Urinary bladder (tissue), 3 donors: ENCODE measurements at regions not wholly inside any gene's neighbourhood (a gene's known extent, or its start where the extent isn't known, plus 50 kb on each side); places are given as distances from the start of the nearest gene placed in this dataset.

ENCODE experiments used
- DNase-seq: peaks from one replicate; pipeline ENCODE4 v3.0.0-alpha.2; 2015; ENCODE audit errors: extremely low spot score
- H3K27ac ChIP-seq: one replicate; pipeline ENCODE4 v1.5.1; 2013; ENCODE audit warnings: low read depth, mild to moderate bottlenecking, moderate library complexity
- H3K36me3 ChIP-seq: one replicate; pipeline ENCODE4 v1.6.1; 2013; ENCODE audit warnings: mild to moderate bottlenecking, moderate library complexity; ENCODE audit not compliant: insufficient read depth
- H3K4me1 ChIP-seq: one replicate; pipeline ENCODE4 v1.6.1; 2013; ENCODE audit warnings: mild to moderate bottlenecking, moderate library complexity; ENCODE audit not compliant: insufficient read depth
- H3K4me3 ChIP-seq: one replicate; pipeline ENCODE4 v1.5.1; 2013; ENCODE audit warnings: low read depth, low read length
- WGBS: extraction: QIAGEN DNeasy Blood & Tissue Kit; methylation state at CpG from one replicate; pipeline ENCODE4 v1.1.7; 2013; 5-methylcytosine and 5-hydroxymethylcytosine counted together
- donor health status: healthy with polysubstance abuse.
- donor health status: healthy.

DNA sequence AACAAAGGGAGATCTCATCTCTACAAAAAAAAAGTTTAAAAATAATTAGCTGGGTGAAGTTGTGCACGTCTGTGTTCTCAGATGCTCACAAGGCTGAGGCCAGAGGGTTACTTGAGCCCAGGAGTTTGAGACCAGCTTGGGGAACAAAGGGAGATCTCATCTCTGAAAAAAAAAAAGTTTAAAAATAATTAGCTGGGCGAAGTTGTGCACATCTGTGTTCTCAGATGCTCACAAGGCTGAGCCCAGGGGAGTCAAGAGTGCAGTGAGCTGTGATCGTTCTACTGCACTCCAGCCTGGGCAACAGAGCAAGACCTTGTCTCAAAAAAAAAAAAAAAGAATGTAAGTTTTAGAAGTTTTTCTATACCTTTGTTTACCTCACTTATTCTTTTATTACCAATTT lies 127.3 kb downstream of the FGF9 start:
- Histone ChIP-seq H3K4me3 (no peak overlapping the region), H3K4me1 (no peaks in the 10 kb centered on the region), H3K27ac (no peak overlapping the region), H3K36me3 (no peaks in the 10 kb centered on the region)
- no peak for DNase-seq
- 90% methylated on average over 3 of the region's 3 CpGs for WGBS

DNA sequence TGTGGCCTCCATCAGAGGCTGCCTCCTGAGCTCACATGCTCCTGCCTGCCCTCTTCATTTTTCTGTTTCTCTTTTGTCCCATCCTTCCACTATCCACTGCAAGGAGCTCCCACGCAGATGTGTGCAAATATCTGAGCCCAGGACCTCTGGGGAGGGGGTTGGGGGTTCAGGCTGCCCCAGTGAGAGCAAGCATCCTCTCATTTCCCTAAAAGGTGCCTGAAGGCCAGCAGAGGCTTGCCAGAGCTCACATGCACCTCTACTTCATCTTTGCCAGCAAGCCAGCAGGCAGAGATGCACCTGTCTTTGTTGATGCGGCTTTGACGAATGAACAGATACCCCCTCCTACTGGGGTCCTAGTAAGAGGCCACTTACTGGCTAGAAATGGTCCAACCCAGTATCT lies 128.8 kb downstream of the FGF9 start:
- WGBS = 96% methylated on average over 3 of the region's 3 CpGs

DNA sequence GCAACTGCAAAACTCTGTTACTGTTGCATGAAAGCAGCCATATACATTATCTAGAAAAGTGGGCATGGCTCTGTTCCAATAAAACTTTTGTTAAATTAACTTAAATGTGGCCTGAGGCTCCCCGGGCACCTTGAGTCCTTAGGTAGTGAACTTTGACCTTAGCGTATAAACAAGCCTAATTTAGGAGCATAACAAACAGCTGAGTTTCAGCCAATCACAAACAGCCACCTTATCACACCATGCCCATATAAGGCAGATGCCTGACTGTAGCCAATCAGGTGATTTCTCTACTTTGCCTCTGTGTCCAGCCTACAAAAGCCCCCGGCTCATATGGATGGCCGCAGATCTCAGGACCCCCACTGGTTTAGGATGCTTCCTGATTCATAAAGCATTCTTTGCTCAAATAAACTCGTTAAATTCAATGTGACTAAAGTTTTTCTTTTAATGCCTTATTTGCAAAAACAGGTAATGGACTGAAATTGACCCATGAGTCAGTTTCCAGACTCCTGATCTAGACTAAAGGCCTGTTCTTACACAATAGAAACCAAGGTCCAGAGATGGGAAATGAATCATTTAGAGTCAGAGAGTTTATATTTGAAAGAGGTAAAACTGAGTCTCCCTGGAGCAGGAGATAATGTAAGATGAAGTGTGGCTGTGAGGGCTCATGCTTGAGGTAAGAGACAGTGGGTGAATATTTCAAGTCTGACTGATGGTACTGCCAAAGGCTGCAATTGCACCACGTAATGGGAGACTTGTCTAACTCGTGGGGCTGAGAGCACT lies 130.2 kb downstream of the FGF9 start:
- no peak for DNase-seq
- H3K4me1 ChIP-seq = no peaks in the 10 kb centered on the region
- no peak overlapping the region for H3K4me3 ChIP-seq
- no peaks in the 10 kb centered on the region for H3K36me3 ChIP-seq
- no peak overlapping the region for H3K27ac ChIP-seq
- 82% methylated on average over 7 of the region's 7 CpGs for WGBS

More for the DNA sequence above, 128.8 kb downstream of the FGF9 start:
- no peak for DNase-seq
- H3K36me3 ChIP-seq = no peaks in the 10 kb centered on the region
- no peak overlapping the region for H3K27ac ChIP-seq
- no peak overlapping the region for H3K4me3 ChIP-seq
- no peaks in the 10 kb centered on the region for H3K4me1 ChIP-seq

DNA sequence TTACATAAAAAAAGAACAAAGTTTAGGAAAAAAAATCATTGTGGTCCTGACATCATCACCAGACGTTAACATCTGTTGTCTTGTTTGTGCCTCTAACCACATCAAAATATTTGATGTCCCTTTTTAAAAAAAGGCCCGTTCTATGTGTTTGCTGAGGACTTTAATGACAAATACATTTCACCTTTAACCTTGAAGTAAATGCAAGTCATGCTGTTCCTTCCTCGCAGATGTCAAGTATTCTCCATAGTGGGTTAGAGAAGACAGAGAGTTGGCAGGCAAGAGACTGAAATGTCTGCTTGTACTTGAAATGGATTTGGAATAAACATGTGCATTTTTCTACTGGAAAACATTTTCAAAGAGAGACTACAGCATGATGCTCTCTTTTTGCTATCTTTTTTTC lies 134.9 kb downstream of the FGF9 start:
- Histone ChIP-seq H3K4me1 (no peaks in the 10 kb centered on the region), H3K36me3 (peaks cover 1% of the 10 kb centered on the region), H3K4me3 (no peak overlapping the region), H3K27ac (no peak overlapping the region)
- DNase-seq = no peak
- 53% methylated on average over 3 of the region's 3 CpGs for WGBS

DNA sequence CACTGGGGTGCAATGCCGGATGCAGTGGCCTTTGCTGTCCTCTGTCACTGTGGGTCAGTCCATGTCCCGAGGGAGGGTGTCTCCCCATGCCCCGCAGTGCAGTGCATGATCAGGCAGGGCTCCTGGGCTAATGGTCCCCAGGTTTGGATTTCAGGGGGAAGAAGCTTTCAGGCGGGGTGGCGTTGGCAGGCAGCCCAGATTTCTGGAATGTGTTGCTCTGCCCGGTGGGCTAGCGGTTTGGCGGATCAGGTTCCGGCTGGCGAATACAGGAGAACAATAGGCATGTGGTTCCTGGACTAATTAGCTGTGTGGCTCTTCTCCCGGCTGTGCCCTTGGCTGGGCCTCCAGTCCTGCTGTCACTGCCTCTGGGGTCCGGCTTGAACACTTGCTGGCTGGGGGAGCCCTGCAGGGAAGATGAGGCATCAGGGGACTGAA lies 141.3 kb downstream of the FGF9 start:
- H3K4me3 ChIP-seq = no peak overlapping the region
- peaks cover 1% of the 10 kb centered on the region for H3K36me3 ChIP-seq
- no peaks in the 10 kb centered on the region for H3K4me1 ChIP-seq
- no peak for DNase-seq
- H3K27ac ChIP-seq = no peak overlapping the region
- 76% methylated on average over 12 of the region's 12 CpGs for WGBS

DNA sequence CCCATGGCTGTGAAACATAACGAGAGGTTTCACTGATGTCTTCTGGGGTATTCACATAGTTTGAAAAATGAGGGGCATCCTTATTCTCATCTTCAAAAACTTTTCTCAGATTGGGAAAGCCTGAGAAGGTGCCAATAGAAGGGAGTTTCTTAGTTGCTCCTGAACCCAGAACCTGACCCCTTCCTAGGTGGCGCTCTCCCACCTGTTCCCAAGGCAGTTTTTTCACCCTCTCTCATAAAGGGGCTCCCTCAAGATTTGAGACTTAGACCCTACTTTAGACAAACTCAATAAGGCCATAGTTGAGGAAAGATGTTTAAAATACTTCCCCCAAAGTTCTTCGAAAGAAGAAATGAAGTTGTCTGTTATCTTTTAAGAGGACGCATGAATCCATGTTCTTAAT lies 142.2 kb downstream of the FGF9 start:
- WGBS = 94% methylated on average over 4 of the region's 4 CpGs
- DNase-seq = no peak
- Histone ChIP-seq H3K4me3 (no peak overlapping the region), H3K27ac (no peak overlapping the region), H3K4me1 (no peaks in the 10 kb centered on the region), H3K36me3 (no peaks in the 10 kb centered on the region)

DNA sequence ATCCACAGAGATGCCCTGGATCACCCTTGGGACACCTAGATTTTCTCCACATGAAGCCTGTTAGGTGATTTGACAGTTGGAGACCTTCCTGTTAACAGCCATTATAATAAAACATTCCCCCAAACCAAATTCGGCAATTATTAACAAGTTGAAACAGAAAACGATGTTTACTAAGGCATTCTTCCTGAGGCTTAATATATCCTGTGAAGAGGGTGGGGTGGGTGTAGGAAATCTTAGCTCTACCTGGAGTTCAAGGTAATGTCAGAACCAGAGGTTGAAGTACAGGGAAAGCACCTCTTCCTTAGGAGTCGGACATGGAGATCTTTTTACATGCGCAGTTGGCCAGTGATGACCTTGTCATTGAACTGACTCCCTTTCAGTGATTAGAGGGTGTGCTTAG lies 143.0 kb downstream of the FGF9 start:
- Histone ChIP-seq H3K4me3 (no peak overlapping the region), H3K36me3 (no peaks in the 10 kb centered on the region), H3K4me1 (no peaks in the 10 kb centered on the region), H3K27ac (no peak overlapping the region)
- DNase-seq = no peak
- WGBS = 75% methylated on average over 4 of the region's 4 CpGs

DNA sequence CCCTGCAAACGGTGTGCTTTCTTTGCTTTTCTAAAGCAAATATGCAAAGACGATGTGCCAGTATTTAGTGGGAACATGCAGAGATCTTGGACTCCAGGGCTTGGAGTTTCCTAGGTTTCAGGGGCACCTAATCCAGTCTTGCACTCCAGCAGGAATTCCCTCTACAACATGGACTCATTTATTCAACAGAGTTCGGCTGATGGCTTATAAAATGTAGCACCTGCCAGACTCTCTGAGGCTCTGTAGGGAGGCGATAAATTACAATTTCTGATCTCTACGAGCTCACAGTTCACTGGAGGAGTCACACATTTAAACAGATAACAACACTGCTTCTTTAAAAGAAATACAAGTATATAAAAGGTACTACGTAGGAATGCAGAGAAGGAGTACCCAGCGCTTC lies 143.7 kb downstream of the FGF9 start:
- H3K4me3 ChIP-seq = no peak overlapping the region
- no peaks in the 10 kb centered on the region for H3K36me3 ChIP-seq
- WGBS = 80% methylated on average over 7 of the region's 7 CpGs
- no peaks in the 10 kb centered on the region for H3K4me1 ChIP-seq
- no peak overlapping the region for H3K27ac ChIP-seq
- no peak for DNase-seq

DNA sequence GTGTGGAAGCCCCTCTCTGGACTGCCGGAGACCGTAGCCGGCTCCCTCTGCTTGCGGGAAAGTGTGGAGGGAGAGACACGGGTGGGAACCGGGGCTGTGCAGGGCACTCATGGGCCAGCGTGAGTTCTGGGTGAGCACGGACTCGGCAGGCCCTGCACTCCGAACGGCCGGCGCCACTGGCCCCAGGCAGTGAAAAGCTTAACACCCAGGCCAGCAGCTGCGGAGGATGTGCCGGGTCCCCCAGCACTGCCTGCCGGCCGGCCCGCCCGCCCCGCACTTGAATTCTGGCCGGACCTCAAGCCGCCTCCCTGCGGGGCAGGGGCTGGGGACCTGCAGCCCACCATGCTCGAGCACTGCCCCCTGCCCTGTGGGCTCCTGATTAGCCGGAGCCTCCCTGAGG lies 147.0 kb downstream of the FGF9 start:
- Histone ChIP-seq H3K36me3 (no peaks in the 10 kb centered on the region), H3K4me1 (no peaks in the 10 kb centered on the region), H3K4me3 (no peak overlapping the region), H3K27ac (no peak overlapping the region)
- DNase-seq = no peak
- 98% methylated on average over 25 of the region's 25 CpGs for WGBS

DNA sequence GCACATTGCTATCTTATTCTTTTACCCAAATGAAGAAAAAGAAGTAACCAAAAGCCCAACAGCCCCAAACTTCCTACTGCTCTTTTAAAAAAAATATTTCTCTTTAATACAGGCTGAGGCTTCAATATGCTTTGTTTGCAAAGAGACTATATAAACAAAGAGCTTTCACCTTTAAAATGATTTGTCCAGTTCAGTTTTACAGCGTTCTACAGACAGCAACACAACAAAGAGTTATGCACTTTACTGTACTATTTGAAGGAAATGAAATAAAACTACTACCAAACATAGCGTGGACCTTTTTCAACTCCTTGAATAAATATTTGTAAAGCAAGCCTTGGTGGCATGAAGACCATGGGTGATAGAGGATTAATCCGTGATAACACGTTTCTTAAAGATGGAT lies 151.2 kb downstream of the FGF9 start:
- WGBS = 30% methylated on average over 4 of the region's 4 CpGs
- Histone ChIP-seq H3K27ac (no peak overlapping the region), H3K4me1 (no peaks in the 10 kb centered on the region), H3K4me3 (no peak overlapping the region), H3K36me3 (no peaks in the 10 kb centered on the region)
- DNase-seq = no peak

DNA sequence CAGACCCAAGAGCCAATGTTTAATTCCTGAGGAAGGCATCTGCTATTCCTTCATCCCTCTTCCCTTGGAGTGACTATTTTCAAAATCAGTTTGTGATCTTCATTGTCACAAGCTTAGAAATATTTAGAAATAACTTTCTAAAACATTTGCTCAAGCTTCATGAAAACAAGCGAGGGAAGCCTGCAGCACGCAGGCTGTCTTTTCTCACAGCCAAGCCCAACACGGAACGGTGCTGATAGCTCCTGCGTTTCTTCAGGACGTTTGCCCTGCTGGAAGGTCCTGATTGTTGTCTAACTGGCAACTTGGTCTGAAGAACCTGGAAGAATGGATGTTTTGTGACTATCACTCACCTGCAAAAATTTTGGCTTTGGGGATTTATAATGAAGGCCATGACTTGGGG lies 152.5 kb downstream of the FGF9 start:
- no peaks in the 10 kb centered on the region for H3K4me1 ChIP-seq
- H3K27ac ChIP-seq = no peak overlapping the region
- WGBS = 36% methylated on average over 6 of the region's 6 CpGs
- H3K36me3 ChIP-seq = no peaks in the 10 kb centered on the region
- DNase-seq = no peak
- H3K4me3 ChIP-seq = no peak overlapping the region

DNA sequence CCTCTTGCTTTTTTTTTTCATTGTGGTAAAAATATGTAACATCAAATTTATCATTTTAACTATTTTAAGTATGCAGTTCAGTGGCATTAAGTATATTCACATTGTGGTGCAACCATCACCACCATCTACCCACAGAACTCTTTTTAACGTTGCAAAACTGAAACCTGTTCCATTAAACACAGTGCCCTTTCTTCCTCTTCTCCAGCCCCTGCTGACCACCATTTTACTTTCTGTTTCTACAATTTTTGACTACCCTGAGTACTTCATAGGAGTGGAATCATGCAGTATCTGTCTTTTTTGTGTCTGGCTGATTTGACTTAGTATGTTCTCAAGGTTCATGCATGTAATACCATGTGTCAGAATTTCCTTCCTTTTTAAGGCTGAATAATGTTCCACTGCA lies 153.1 kb downstream of the FGF9 start:
- Histone ChIP-seq H3K27ac (no peak overlapping the region), H3K36me3 (no peaks in the 10 kb centered on the region), H3K4me1 (no peaks in the 10 kb centered on the region), H3K4me3 (no peak overlapping the region)
- WGBS = 59% methylated on average over 1 of the region's 1 CpG
- no peak for DNase-seq

DNA sequence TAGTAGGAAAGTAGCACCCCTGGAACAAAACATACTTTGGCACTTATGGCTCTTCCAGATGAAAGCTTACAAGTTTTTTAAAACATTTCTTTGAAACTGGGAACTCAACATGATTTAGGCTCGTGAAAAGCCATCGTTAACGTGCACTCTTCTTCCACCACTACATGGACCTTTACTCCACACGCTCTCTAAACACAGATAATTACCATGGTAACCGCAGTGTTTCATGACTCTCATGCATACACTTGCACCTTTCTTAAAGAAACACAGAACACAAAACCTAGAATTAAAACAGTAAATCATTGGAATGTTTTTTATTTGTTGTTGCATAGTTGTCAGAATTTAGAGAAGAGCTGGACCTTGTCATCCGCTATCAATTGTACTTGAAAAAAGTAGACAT lies 154.3 kb downstream of the FGF9 start:
- Histone ChIP-seq H3K27ac (no peak overlapping the region), H3K4me1 (no peaks in the 10 kb centered on the region), H3K4me3 (no peak overlapping the region), H3K36me3 (no peaks in the 10 kb centered on the region)
- DNase-seq = no peak
- WGBS = 21% methylated on average over 6 of the region's 6 CpGs

DNA sequence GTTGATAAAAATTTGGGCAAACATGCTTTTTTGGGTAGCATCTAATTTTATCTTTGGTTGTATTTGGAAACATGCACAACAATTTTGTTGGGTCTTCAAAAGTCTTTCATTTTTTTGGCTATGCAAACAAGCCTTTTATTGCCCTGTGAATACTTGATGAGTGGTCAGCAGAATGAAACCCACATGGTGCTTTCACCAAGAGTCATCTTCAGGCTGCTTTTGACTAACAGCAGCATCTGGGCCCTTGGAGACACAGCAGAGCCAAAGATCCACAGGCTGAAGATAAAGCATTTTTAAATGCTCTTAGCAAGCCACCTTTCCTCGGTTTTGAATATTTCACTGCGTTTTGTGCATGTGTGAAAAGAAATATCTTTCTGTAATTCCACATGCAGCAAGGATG lies 154.9 kb downstream of the FGF9 start:
- no peak overlapping the region for H3K4me3 ChIP-seq
- 21% methylated on average over 2 of the region's 2 CpGs for WGBS
- no peak for DNase-seq
- no peaks in the 10 kb centered on the region for H3K4me1 ChIP-seq
- no peak overlapping the region for H3K27ac ChIP-seq
- no peaks in the 10 kb centered on the region for H3K36me3 ChIP-seq
